ENCODE measurements at regions not wholly inside any gene's neighbourhood (a gene's known extent, or its start where the extent isn't known, plus 50 kb on each side); places are given as distances from the start of the nearest gene placed in this dataset.

- TF ChIP-seq IRF3 (IDR thresholded peaks at IDR 0.05; ENCODE audit: low read depth, low read length) (no peak), EZH2phosphoT487 (IDR thresholded peaks at IDR 0.05; ENCODE audit: borderline replicate concordance, low read depth) (no peak), MAX (IDR thresholded peaks at IDR 0.05; ENCODE audit: low read depth) (no peak)
Observed at GRCh38 chr6:93902517-93902916, 483.2 kb upstream of the EPHA7 start (continued).

- Histone ChIP-seq H3K36me3 (replicated peaks in 1 of 2; ENCODE audit: control insufficient read depth in 1 of 2, insufficient read depth in 2 of 2, low read length in 1 of 2) (no peaks in the 10 kb centered on the region), H3F3A (replicated peaks; ENCODE audit: insufficient read depth) (no peaks in the 10 kb centered on the region), H3K79me2 (ENCODE audit: insufficient read depth) (no peaks in the 10 kb centered on the region), H3K4me3 (ENCODE audit: low read depth in 2 of 2, low read length in 1 of 2) (no peak overlapping the region), H2AFZ (ENCODE audit: low read depth) (no peak overlapping the region), H3K27ac (ENCODE audit: low read depth in 2 of 2, low read length in 1 of 2) (no peak overlapping the region), H3K9me2 (no peaks in the 10 kb centered on the region), H3K4me1 (ENCODE audit: control insufficient read depth in 1 of 2, insufficient read depth in 2 of 2, low read depth in 1 of 2, low read length in 1 of 2) (no peaks in the 10 kb centered on the region), H4K20me1 (ENCODE audit: insufficient read depth) (no peaks in the 10 kb centered on the region), H3K9me3 (no peaks in the 10 kb centered on the region), H3K4me2 (no peak overlapping the region), H3K9ac (no peak overlapping the region), H3K27me3 (ENCODE audit: insufficient read depth) (no peaks in the 10 kb centered on the region)
- TF ChIP-seq RFX5 (IDR thresholded peaks at IDR 0.05; ENCODE audit: low read length), result no peak
- no peak for TF ChIP-seq CHD2 (IDR thresholded peaks at IDR 0.05; ENCODE audit: low read length, partially characterized antibody)
- TF ChIP-seq FOXJ3 (CRISPR knock-in tag; IDR thresholded peaks at IDR 0.05), result no peak
- TF ChIP-seq MEF2A (IDR thresholded peaks at IDR 0.05; ENCODE audit: borderline replicate concordance, low read depth), result no peak
- TF ChIP-seq RXRA (IDR thresholded peaks at IDR 0.05; ENCODE audit: borderline replicate concordance, low read depth), result no peak
- CTCF ChIA-PET, result no interaction called here
- DNase-seq, result no peak
- POLR2A ChIA-PET, result no interaction called here
Observed at GRCh38 chr6:93900142-93900541, 480.8 kb upstream of the EPHA7 start.

GRCh38 chr6:93896081-93896480 is 476.7 kb upstream of the EPHA7 start:
- H3K9ac ChIP-seq, result no peak overlapping the region
- H3K9me3 ChIP-seq, result no peaks in the 10 kb centered on the region
- H3F3A ChIP-seq (replicated peaks; ENCODE audit: insufficient read depth), result no peaks in the 10 kb centered on the region
- H3K27ac ChIP-seq (ENCODE audit: low read depth in 2 of 2, low read length in 1 of 2), result no peak overlapping the region
- H3K79me2 ChIP-seq (ENCODE audit: insufficient read depth), result no peaks in the 10 kb centered on the region
- no peak overlapping the region for H2AFZ ChIP-seq (ENCODE audit: low read depth)
- 4% methylated on average over 1 of the region's 1 CpG for WGBS (ENCODE audit: low lambda C conversion rate)
- H3K9me2 ChIP-seq, result no peaks in the 10 kb centered on the region
- no peaks in the 10 kb centered on the region for H3K27me3 ChIP-seq (ENCODE audit: insufficient read depth)
- no peak overlapping the region for H3K4me2 ChIP-seq
- H3K36me3 ChIP-seq (replicated peaks in 1 of 2; ENCODE audit: control insufficient read depth in 1 of 2, insufficient read depth in 2 of 2, low read length in 1 of 2), result no peaks in the 10 kb centered on the region
- no peaks in the 10 kb centered on the region for H4K20me1 ChIP-seq (ENCODE audit: insufficient read depth)
- POLR2A ChIA-PET, result no interaction called here
- TF ChIP-seq CTCF (IDR thresholded peaks at IDR 0.05) (no peak), REST (IDR thresholded peaks at IDR 0.05; ENCODE audit: low read depth, low read length) (no peak), YY1 (IDR thresholded peaks at IDR 0.05; ENCODE audit: low read depth) (no peak), TAF1 (IDR thresholded peaks at IDR 0.05; ENCODE audit: borderline replicate concordance, low read depth, low read length) (no peak), JUND (IDR thresholded peaks at IDR 0.05) (no peak), MXI1 (IDR thresholded peaks at IDR 0.05; ENCODE audit: low read depth, low read length) (no peak), GATA2 (CRISPR knock-in tag; IDR thresholded peaks at IDR 0.05) (no peak), IRF3 (IDR thresholded peaks at IDR 0.05; ENCODE audit: low read depth, low read length) (no peak), CHD2 (IDR thresholded peaks at IDR 0.05; ENCODE audit: low read length, partially characterized antibody) (no peak), GABPA (IDR thresholded peaks at IDR 0.05; ENCODE audit: low read depth) (no peak), NFIC (IDR thresholded peaks at IDR 0.05; ENCODE audit: borderline replicate concordance) (no peak)
- no peak overlapping the region for H3K4me3 ChIP-seq (ENCODE audit: low read depth in 2 of 2, low read length in 1 of 2)
- H3K4me1 ChIP-seq (ENCODE audit: control insufficient read depth in 1 of 2, insufficient read depth in 2 of 2, low read depth in 1 of 2, low read length in 1 of 2), result no peaks in the 10 kb centered on the region
- no peak for DNase-seq
- CTCF ChIA-PET, result no interaction called here

Data from SK-N-SH (cell line).